HG03520 (cell line): ENCODE measurements at regions not wholly inside any gene's neighbourhood (a gene's known extent, or its start where the extent isn't known, plus 50 kb on each side); places are given as distances from the start of the nearest gene placed in this dataset.
A peak's percentile ranks its signal among the peaks of the same experiment; 100 is the strongest.

Experiments
- ATAC-seq: cut with Tn5 transposase; IDR thresholded peaks from one replicate; pipeline ENCODE4 v1.9.1; 2021; ENCODE audit warnings: mild to moderate bottlenecking, moderate library complexity; ENCODE audit not compliant: unreplicated experiment

- no peak for ATAC-seq
Measured at GRCh38 chr3:14286887-14287500, 108.4 kb downstream of the LSM3 start.

- ATAC-seq = no peak
Measured at GRCh38 chr3:14288177-14288788, 109.7 kb downstream of the LSM3 start.

- ATAC-seq = no peak
Measured at GRCh38 chr3:14288833-14289451, 110.3 kb downstream of the LSM3 start.

- ATAC-seq = no peak
Measured at GRCh38 chr3:14289590-14290461, 111.2 kb downstream of the LSM3 start.

- ATAC-seq = no peak
Measured at GRCh38 chr3:14290631-14291385, 111.6 kb upstream of the SLC6A6 start.

- no peak for ATAC-seq
Measured at GRCh38 chr3:14295037-14295436, 107.4 kb upstream of the SLC6A6 start.

GRCh38 chr3:14295801-14296200, 106.6 kb upstream of the SLC6A6 start:
- no peak for ATAC-seq

- ATAC-seq = no peak
Measured at GRCh38 chr3:14297305-14297704, 105.1 kb upstream of the SLC6A6 start.

- ATAC-seq = no peak
Measured at GRCh38 chr3:14297784-14298236, 104.6 kb upstream of the SLC6A6 start.

- no peak for ATAC-seq
Measured at GRCh38 chr3:14298442-14298841, 104.0 kb upstream of the SLC6A6 start.

- ATAC-seq = no peak
Measured at GRCh38 chr3:14298991-14299555, 103.3 kb upstream of the SLC6A6 start.

- ATAC-seq = peak; percentile 72
Measured at GRCh38 chr3:14299767-14300166, 102.6 kb upstream of the SLC6A6 start.

- no peak for ATAC-seq
Measured at GRCh38 chr3:14300721-14301399, 101.5 kb upstream of the SLC6A6 start.

- ATAC-seq = no peak
Measured at GRCh38 chr3:14301558-14301957, 100.8 kb upstream of the SLC6A6 start.

GRCh38 chr3:14303336-14304100, 98.9 kb upstream of the SLC6A6 start:
- ATAC-seq = no peak

- ATAC-seq = no peak
Measured at GRCh38 chr3:14304101-14305045, 98.0 kb upstream of the SLC6A6 start.

- ATAC-seq = no peak
Measured at GRCh38 chr3:14305324-14305723, 97.1 kb upstream of the SLC6A6 start.

GRCh38 chr3:14306142-14306541, 96.3 kb upstream of the SLC6A6 start:
- ATAC-seq = no peak
